Stimulated activated CD8-positive, alpha-beta memory T cell treated with anti-CD3 and anti-CD28 coated beads, Interleukin-4, amount 100 ng/mL, for 1 hour (primary cell): ENCODE measurements at regions not wholly inside any gene's neighbourhood (a gene's known extent, or its start where the extent isn't known, plus 50 kb on each side); places are given as distances from the start of the nearest gene placed in this dataset.
"Not testable (repeated sequence)": the region's sequence is repeated elsewhere in the genome, so short reads cannot be mapped to it uniquely, and the experiment has no call there.

Source experiments
- DNase-seq, 2 donors: peaks; one replicate each; pipeline ENCODE4 v3.0.0-alpha.2; 2020; ENCODE audit warnings: low read depth in 2 of 2, low spot score in 1 of 2

DNA sequence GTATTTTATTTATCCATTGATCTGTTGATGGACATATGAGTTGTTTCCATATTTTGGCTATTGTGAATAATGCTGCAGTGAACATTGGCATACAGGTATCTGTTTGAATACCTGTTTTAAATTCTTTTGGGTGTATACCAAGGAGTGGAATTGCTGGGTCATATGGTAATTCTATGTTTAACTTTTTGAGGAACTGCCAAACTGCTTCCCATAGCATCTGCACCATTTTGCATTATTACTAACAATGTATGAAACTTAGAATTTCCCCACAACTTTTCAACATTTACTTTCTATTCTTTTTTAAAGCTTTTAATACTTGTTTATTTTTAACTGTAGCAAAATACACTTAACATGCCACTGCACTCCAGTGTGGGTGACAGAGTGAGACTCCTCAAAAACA lies 57.0 kb upstream of the MSN start:
- DNase-seq = no peak

DNA sequence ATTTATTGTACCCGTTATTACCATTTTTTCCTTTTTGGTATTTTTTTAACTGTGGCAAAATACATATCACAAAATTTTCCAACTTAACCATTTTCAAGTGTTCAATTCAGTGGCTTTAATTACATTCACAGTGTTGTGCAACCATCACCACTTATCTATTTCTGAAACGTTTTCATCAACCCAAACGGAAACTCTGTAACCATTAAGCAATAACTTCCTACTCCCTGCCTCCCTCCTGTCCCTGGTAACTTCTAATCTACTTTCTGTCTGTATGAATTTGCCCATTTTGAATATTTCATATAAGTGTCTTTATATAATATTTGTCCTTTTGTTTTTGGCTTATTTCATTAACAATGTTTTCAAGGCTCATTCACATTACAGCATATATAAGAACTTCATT lies 57.4 kb upstream of the MSN start:
- DNase-seq = no peak

DNA sequence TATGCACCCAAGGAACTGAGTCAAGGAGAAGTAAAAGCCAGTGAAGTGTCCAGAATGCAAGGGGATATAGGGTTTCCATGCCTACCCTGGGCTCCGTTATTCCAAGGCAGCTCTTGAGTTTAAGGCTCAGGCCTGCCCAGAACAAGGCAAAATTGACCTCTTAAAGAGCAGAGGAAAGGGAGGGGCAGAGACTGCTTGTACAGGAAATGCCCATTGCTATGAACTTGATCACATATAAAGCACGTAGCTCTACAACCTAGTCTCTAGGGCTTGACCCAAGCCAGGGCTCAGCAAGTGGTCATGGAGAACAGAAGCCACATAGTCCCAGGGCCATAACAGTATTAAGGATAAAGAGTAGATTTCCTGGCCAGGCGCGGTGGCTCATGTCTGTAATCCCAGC lies 58.2 kb upstream of the MSN start:
- no peak for DNase-seq

DNA sequence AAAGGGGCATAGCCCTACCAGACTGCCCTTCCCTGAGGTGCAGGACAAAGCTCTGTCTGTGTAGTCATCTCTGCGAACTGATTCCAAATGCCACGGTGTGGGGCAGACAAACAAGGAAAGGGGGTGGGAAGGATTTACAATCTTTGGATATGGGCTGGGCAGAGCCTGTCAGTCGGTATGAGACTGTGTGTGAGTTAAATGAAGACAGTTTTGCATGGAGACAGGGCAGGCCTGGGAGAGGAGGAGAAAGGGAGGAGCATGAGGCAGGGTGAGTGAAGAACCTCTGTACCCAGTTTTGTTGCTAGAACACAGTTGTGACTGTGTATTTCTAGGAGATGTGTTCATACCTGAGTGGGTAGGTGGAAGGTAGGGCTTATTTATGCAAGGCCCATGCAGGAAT lies 59.4 kb upstream of the MSN start:
- DNase-seq = no peak

DNA sequence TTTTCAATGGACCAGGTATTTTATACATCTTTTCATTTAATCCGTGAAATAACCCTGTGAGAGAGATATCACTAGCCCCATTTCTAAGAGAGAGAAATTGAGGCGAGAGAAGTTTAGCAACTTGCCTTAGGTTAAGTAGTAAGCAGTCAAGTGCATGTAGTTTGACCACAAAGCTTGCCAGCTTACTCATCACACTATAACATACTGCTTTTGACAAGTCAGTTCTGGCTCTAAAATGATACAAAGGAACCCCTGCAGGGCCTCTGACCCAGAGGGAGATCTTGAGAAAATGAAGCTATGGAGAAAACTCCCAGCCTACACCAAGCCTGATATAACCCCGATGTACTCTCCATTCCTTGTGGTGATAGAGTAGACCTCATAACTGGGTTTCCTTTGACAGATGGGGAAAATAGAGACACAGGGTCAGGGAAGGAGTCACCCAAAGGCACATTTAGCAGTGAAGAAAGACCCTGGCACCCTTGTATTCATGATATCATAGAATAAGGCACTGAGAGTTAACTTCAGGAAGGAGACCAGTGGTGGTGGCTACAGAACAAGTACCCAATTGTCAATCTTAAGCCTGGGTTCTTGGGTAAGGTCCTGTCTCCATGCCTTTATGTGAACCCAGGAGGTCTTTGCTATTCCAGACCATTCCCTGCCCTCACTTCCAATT lies 60.2 kb upstream of the MSN start:
- DNase-seq = no peak

DNA sequence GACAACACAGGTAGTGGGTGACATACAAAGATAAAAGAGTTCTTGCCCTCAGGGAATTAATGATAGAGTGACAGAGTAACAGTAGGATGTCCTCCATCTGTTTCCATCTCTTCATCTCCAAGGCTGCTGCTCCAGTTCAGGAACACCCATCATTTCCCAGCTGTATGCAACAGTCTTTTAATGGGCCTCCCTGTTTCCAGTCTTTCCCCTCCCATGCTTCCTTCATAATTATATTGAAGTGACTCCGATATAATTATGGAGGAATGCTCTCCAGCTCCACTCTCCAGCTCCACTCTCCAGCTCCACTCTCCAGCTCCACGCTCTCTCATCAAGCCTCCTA lies 65.3 kb upstream of the MSN start:
- DNase-seq = no peak

DNA sequence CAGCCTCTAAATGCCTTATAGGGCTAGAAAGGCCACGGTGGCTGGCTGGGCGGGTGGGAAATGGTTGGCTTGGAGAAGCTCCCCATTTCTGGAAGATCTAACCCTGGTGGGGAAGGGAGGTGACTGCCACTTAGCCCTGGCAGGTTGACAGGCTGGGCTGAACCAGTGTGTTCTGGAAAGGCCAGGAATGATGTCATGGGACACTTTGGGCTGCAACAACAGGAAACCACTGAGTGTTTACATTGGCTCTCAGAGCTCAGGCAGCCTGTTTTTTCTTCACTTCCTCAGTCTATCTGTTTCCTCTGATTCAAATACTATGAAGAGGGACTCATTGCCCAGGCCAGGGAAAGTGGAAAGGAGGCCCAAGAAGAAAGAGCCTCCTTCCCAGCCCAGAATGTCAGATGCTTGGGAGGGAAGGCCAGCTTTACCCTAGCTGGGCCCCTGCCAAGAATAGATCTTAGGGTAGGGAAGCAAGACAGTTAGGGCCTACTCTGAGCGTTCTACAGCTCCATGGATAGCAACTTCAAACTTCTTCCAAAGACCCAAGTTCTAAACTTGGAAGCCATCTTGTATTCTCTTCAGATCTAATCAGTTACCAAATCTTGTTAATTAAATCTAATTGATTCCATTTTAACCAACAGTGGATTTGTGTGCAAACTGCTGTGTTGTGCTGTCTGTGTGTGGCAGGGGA lies 65.8 kb upstream of the MSN start:
- DNase-seq = no peak

DNA sequence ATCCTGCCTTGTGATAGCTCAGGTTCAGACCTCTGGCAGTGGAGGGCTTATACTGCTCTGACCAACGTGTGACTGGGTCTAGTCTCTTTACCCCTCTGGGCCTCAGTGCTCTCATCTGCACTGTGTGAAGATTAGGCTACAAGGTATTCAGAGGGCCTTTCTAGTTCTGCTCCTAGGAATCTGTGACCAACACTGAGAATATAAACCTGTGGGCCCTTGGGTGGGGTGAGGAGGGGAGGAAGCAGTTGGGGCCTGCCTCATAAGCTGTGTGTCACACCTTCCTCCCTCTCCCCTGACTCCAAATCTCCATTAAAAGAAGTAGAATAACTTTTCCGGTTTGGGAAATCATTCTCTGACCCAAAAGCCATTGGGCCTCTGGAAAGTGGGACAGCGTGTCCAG lies 66.3 kb upstream of the MSN start:
- no peak for DNase-seq

DNA sequence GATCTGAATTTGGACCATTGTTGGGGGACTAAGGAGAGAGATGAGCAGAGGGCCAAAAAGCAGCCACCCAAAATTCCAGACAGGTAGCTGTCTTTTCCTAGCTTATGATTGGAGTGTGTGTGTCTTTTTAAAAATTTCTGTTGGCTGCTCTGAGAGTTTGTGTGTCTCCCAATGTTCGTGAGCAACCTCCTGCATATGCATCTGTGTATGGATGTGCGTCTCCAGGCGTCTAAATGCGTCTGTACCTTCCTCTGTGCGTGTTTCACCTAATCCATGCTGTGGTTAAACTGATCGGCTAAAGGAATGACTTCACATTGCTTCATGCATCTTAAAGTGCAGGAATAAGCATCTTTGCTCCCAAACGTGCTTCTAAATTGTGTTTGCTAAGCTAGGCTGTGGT lies 65.5 kb upstream of the LAS1L start:
- DNase-seq = no peak

DNA sequence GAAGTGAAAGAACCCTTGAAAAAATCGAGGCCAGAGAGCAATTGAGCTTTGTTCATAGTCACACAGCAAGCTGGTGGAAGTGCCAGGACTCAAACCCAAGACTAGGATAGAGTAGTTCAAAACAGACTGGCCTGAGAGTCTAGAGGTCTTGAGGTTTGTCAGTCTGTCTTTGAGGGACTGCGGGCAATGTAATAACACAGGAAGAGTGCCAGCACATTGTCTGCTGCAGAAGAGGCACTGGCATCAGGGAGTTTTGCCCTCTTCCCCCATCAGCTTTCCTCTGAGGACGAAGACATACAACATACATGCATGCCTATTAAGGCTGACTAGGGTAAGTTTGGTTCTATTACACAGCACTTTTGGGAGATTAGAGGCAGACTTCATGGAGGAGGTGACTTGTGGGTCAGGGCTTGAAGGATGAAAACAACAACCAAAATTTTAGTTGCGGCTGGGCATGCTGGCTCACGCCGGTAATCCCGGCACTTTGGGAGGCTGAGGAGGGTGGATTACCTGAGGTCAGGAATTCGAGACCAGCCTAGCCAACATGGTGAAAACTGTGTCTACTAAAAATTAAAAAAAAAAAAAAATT lies 64.1 kb upstream of the LAS1L start:
- no peak for DNase-seq

DNA sequence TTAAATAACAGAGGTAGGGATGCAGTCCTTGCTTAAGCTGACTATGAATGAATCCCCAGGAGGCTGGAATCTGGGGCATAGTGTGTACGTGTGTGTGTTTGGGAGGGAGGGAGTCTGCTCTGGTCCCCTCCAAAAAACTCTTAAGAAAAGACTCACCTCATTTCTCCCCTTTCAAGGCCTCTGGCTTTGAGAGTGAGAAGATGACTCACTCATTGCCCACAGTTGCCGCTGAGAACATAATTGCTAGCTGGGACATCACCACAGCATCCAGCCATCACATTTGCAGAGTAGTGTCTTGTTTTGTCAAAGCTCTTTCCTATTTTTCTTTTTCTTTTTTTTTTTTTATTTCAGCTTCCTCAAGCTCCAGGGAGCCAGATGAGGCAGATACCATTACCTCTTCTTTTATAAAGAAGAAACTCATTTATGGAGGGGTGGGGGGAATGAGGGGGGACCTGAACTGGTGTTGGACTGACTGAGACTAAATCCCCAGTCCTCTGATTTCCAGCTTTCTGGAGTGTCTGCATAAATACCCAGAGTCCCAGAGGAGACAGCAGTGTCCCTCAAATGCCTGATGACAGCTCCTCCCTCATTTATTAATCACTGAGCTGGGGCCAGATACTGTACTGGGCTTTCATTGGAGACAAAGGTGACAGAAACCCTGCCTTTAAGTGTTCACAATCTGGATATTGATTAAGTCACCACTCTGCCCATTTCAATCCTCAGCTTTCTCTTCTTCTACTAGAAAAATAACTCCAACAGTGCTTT lies 61.9 kb upstream of the LAS1L start:
- peak in 1 of 2 donors; percentile 6 for DNase-seq

DNA sequence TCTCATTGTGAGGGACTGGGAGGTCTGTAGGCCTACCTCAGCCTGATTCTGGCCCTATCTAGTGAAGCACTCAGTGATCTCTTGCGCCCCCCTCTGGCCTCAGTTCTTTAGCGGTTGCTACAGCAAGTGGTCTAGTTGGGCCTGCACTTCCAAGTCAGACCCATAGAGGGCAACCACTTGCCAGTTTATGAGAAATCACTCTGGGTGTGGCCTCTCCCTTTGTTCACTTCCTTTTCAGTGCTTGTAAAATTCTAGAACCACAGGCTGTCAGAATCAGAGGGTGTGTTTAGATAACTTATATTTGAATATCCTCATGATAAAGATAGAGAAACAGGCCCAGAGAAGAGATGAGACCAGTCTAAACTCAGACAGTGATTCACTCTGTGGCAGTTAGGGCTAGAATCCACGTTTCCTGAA lies 60.9 kb upstream of the LAS1L start:
- peak; percentile 80 to 92 for DNase-seq

DNA sequence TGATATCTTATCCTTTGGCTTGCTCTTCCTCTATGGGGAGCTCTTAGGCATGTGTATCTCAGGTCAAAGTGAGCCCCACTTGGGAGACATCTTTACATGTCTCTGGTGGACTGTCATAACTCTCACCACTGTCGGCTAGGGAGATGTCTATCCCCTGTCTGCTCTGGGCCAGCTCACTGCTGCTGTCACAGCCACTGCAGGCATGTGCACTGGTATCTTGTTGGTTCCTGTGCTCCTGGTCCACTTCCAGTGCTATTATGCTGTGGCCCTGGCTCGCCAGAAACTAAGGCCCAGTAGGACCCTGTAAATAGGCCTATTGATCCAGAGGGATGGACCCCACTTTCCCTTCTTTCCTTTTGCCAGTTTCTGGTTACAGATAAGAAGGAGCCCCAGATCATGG lies 56.6 kb upstream of the LAS1L start:
- DNase-seq = no peak

DNA sequence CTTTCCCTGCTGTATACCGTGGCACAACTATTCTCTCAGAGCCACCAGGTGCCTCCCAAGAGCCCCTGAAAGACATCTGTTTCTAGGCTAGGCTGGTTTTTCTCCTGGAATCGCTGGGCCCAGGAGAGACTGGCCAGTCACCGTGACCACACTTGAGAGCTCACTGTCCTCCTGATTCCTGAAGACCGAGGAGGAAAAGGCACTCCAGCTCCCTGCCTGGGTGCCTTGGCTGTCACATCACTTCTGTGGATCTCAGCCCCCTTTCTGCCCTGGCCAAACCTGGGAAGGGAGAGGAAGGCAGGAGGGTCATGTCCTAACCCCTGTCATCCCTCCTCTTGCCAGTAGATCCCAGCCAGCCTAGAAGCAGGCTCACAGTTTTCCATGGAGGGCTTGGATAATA lies 54.7 kb upstream of the LAS1L start:
- DNase-seq = no peak

DNA sequence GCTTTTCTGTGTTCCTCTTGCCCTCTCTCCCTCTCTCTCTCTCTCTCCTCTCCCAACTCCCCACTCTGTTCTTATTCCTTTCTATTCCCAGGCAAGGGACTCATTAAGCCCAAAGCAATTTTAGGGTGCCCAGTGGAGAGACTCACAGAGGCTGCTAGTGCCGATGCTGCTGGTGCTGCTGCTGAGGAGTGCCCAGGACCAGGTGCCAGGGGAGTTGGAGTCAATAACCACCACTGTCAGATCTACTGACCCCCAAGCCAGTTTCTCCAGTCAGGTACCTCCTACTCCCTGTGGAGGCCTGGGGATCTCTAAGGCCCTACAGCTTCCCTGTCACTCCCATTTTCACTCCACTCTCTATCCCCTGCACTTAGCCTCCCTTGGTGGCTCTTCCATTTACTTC lies 54.2 kb upstream of the LAS1L start:
- DNase-seq = no peak

DNA sequence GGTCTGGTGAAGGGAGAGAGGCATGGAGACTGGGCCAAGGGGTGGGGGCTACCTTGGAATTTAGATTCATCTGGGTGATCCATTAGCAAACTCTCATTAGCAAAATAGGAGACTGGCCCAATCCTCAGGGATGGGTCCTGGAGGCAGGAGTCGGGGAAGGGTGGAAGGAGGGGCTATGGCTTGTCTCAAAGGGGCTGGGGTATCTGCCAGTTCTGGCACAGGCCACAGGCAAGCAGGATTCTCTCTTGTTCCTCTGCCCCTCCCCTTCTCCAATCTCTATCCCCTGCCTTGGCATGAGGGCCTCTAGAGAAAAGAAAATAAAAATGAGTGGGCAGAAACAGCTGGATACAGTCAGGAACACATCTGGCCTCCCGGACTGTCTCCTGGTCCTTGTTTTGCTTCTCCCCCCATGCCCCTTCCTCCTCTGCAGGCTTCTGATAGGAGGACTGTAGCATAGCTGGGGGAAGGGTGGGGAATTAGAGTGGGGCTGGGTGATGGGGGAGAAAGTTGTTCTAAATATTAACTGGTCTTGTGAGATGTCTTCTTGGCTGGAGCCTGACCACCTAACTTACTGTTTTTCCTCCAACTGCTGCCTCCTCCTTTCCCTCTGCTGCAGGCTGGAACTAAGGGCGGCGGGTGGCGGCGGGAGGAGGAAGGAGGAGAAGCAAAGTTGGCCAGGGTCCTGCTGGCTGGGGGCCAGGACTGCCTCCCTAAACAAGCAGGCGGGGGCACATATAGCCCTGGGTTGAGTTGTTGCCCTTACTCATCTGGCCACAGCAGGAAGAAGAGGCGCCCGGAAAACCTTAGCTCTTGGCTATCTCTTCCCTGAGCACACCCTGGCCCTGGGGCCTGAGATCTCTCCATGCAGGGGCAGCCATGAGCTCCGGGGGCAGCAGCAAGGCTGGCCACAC lies 53.3 kb upstream of the LAS1L start:
- no peak for DNase-seq

DNA sequence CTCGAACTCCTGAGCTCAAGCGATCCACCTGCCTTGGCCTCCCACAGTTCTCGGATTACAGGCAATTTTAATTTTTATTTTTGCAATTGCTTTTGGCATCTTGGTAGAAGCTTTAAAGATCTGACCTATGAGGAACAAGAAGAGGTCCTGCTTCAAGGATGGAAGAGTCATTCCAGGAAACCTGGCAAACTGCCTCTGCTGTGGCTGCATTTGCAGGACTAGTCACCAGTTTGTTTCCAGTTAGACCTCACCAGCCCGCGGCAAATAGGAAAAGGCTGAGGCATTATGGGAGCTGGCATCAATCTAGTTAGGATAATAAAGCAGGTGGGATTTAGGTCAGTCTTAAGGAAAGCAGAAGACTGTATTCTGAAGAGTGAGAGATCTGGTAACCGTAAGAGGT lies 51.9 kb upstream of the LAS1L start:
- no peak for DNase-seq

DNA sequence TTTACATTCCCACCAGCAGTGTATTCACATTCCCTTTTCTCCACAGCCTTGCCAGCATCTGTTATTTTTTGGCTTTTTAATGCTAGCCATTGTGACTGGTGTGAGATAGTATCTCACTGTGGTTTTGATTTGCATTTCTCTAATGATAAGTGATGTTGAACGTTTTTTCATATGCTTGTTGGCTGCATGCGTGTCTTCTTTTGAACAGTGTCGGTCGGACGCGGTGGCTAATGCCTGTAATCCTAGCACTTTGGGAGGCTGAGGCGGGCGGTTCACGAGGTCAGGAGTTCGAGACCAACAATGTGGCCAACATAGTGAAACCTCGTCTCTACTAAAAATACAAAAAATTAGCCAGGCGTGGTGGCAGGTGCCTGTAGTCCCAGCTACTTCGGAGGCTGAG lies 50.6 kb upstream of the LAS1L start:
- not testable (repeated sequence) for DNase-seq
